ENCODE measurements at regions not wholly inside any gene's neighbourhood (a gene's known extent, or its start where the extent isn't known, plus 50 kb on each side); places are given as distances from the start of the nearest gene placed in this dataset.

DNA sequence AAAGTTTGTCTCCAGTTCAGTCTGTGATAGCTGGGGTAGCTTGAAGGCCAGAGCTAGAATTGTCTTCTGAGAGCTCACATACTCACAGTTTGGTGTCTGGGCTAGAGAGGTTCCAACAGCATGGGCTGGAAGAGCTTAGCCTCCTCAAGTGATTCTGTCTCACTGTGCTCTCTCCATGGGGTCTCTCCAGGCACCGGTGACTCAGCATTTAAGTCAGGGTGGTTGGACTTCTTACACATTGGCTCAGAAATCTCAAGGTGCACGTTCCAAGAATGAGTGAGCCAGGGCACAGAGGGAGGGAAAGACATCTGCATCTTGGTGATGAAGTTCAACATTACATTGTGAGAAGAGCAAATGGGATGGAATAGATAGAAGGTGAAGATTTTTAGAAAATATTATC lies 207.3 kb upstream of the DDX18 start:
- no peak overlapping the region for H2BK120ac ChIP-seq (replicated peaks; ENCODE audit: low read depth, low read length)
- FAIRE-seq, result no peak
- H2AK5ac ChIP-seq (ENCODE audit: low read depth, low read length), result no peak overlapping the region
- POLR2A ChIA-PET (ENCODE audit: partially characterized antibody), result no interaction called here
- no peak overlapping the region for H3K18ac ChIP-seq (ENCODE audit: extremely low read depth, low read length)
- no peak overlapping the region for H3K23ac ChIP-seq (ENCODE audit: insufficient read length)
- WGBS, 2 experiments (ENCODE audit: extremely low coverage in 1 of 2, insufficient coverage in 1 of 2, insufficient read length in 1 of 2, insufficient replicate concordance in 2 of 2, low coverage in 1 of 2, low lambda C conversion rate in 2 of 2, missing lambda C conversion rate in 1 of 2), result 77% methylated on average over 2 of the region's 2 CpGs; no CpG with 5 or more reads in 1 of the 2 experiments
- H3K4ac ChIP-seq (replicated peaks; ENCODE audit: insufficient read length, low read depth, low read length), result no peak overlapping the region
- H3K79me2 ChIP-seq (ENCODE audit: control insufficient read depth in 1 of 2, insufficient read depth in 2 of 2, low read length in 2 of 2), result no peaks in the 10 kb centered on the region
- no peaks in the 10 kb centered on the region for H4K20me1 ChIP-seq (replicated peaks in 1 of 2; ENCODE audit: control insufficient read depth in 1 of 2, insufficient read depth in 2 of 2, low read length in 2 of 2)
- H4K8ac ChIP-seq (ENCODE audit: extremely low read depth, insufficient read depth, low read length), result no peak overlapping the region
- no peak overlapping the region for H2BK20ac ChIP-seq (ENCODE audit: low read length)
- no peak overlapping the region for H2BK12ac ChIP-seq (ENCODE audit: low read depth, low read length)
- H2AFZ ChIP-seq (ENCODE audit: low read length), result no peak overlapping the region
- no peak overlapping the region for H4K91ac ChIP-seq (replicated peaks; ENCODE audit: insufficient read length, low read length)
- H3K4me2 ChIP-seq (ENCODE audit: insufficient read depth in 1 of 2, low read depth in 2 of 2, low read length in 2 of 2), result no peak overlapping the region
- H2BK5ac ChIP-seq (ENCODE audit: low read depth, low read length), result no peak overlapping the region
- 0 out of 2 replicates have a peak, but pooled peaks cover 2% of the 10 kb centered on the region for H3K79me1 ChIP-seq (ENCODE audit: low read depth, low read length)
- H3K56ac ChIP-seq (replicated peaks; ENCODE audit: insufficient read length, low read depth, low read length), result no peak overlapping the region
- no peak overlapping the region for H3K9ac ChIP-seq (replicated peaks in 1 of 4; ENCODE audit: extremely low read depth in 1 of 4, low read depth in 3 of 4, low read length in 3 of 4)
- peaks cover 0 to 3% (median 0%) of the 10 kb centered on the region in 4 experiments; a peak in 1 of 8 replicates for H3K36me3 ChIP-seq (ENCODE audit: control insufficient read depth in 2 of 4, insufficient read depth in 4 of 4, low read length in 3 of 4)
- H3K4me3 ChIP-seq (ENCODE audit: extremely low read depth in 1 of 4, insufficient read depth in 2 of 4, low read depth in 3 of 4, low read length in 4 of 4), result no peak overlapping the region
- no peaks in the 10 kb centered on the region for H3K27me3 ChIP-seq (replicated peaks in 1 of 4; ENCODE audit: control insufficient read depth in 3 of 4, extremely low read depth in 1 of 4, insufficient read depth in 3 of 4, low read length in 3 of 4)
- no peak overlapping the region for H3K14ac ChIP-seq (ENCODE audit: insufficient read length)
- H3K4me1 ChIP-seq (replicated peaks in 1 of 4; ENCODE audit: control insufficient read depth in 3 of 4, insufficient read depth in 4 of 4, low read length in 3 of 4), result peaks cover 0 to 7% (median 5%) of the 10 kb centered on the region in 4 experiments; a peak in 4 of 7 replicates
- H3K9me3 ChIP-seq (ENCODE audit: insufficient read depth in 2 of 2, low read depth in 1 of 2, low read length in 1 of 2), result no peaks in the 10 kb centered on the region
- H3K23me2 ChIP-seq (ENCODE audit: low read depth, low read length), result no peaks in the 10 kb centered on the region
- H3K27ac ChIP-seq (ENCODE audit: low read depth, low read length), result no peak overlapping the region
- no peak for DNase-seq (ENCODE audit: low read depth in 1 of 2, low spot score in 2 of 2)
- CTCF ChIA-PET (ENCODE audit: partially characterized antibody), result interaction anchor here (1.1 kb wide), 1 partner anchor 11 kb away, joined by 3 read pairs; no protein-coding TSS in a partner anchor
- no peak overlapping the region for H4K5ac ChIP-seq (ENCODE audit: insufficient read length, low read depth, low read length)
- no peak overlapping the region for H2BK15ac ChIP-seq (ENCODE audit: low read length)
- TF ChIP-seq EGR1 (IDR thresholded peaks at IDR 0.05; ENCODE audit: borderline replicate concordance, low read depth, low read length) (no peak), SP2 (IDR thresholded peaks at IDR 0.05; ENCODE audit: low read length) (no peak), SAP30 (IDR thresholded peaks at IDR 0.05; ENCODE audit: insufficient read depth, insufficient replicate concordance, low read length) (no peak), RXRA (IDR thresholded peaks at IDR 0.05; ENCODE audit: insufficient read depth, low read depth, low read length) (no peak), GABPA (IDR thresholded peaks at IDR 0.05; ENCODE audit: borderline replicate concordance, insufficient read depth, low read length) (no peak), JUND (IDR thresholded peaks at IDR 0.05; ENCODE audit: low read length) (no peak), NANOG (IDR thresholded peaks at IDR 0.05; ENCODE audit: insufficient read depth, low read depth, low read length, poor library complexity, severe bottlenecking) (no peak), E2F6 (IDR thresholded peaks at IDR 0.05) (no peak), SP4 (IDR thresholded peaks at IDR 0.05; ENCODE audit: low read length) (no peak), KDM4A (IDR thresholded peaks at IDR 0.05; ENCODE audit: low read depth, low read length, severe bottlenecking) (no peak), YY1 (IDR thresholded peaks at IDR 0.05; ENCODE audit: low read depth, low read length) (no peak), CTBP2 (IDR thresholded peaks at IDR 0.05; ENCODE audit: borderline replicate concordance, insufficient read depth, insufficient read length, low read length) (no peak), CBX8 (IDR thresholded peaks at IDR 0.05; ENCODE audit: borderline replicate concordance, low read depth, low read length) (no peak)
